SU-DHL-6 (cell line): ENCODE measurements at regions not wholly inside any gene's neighbourhood (a gene's known extent, or its start where the extent isn't known, plus 50 kb on each side); places are given as distances from the start of the nearest gene placed in this dataset.

Experiments used
- H2AFZ ChIP-seq: fragments of 200-600 bp; sonication (generic); 2 replicates; pipeline ENCODE4 v1.6.1; 2014; ENCODE audit warnings: low read depth, mild to moderate bottlenecking, moderate library complexity, mixed read lengths, antibody characterized with exemption, low read length; ENCODE audit not compliant: severe bottlenecking
- H3F3A ChIP-seq: fragments of 200-600 bp; shearing (Covaris generic); 2 replicates; pipeline ENCODE4 v1.6.0; 2016; ENCODE audit warnings: antibody characterized with exemption, mild to moderate bottlenecking; ENCODE audit not compliant: insufficient read depth
- H3K27ac ChIP-seq: fragments of 200-600 bp; sonication (generic); 2 replicates; pipeline ENCODE4 v1.5.1; 2016; ENCODE audit warnings: low read depth, mild to moderate bottlenecking, low read length, moderate library complexity, mixed read lengths
- H3K27me3 ChIP-seq: fragments of 200-600 bp; sonication (generic), shearing (Covaris generic); 2 replicates; pipeline ENCODE4 v1.6.0; 2014; ENCODE audit warnings: mild to moderate bottlenecking, low read length
- H3K36me3 ChIP-seq: fragments of 200-600 bp; sonication (generic); 2 replicates; pipeline ENCODE4 v1.6.1; 2014; ENCODE audit warnings: mild to moderate bottlenecking, low read length, mixed read lengths
- H3K4me2 ChIP-seq: fragments of 300-600, 200-600 bp; shearing (Covaris generic), sonication (generic); 2 replicates; pipeline ENCODE4 v1.6.0; 2014; ENCODE audit warnings: low read length, low read depth, mild to moderate bottlenecking; ENCODE audit not compliant: poor library complexity, severe bottlenecking
- H3K4me3 ChIP-seq: fragments of 200-600 bp; sonication (generic); 2 replicates; pipeline ENCODE4 v1.5.1; 2014; ENCODE audit warnings: antibody characterized with exemption, low read length, mild to moderate bottlenecking, mixed read lengths; ENCODE audit not compliant: insufficient read depth, poor library complexity, severe bottlenecking
- H3K79me2 ChIP-seq: fragments of 200-600 bp; sonication (generic); 2 replicates; pipeline ENCODE4 v1.6.1; 2014; ENCODE audit warnings: mild to moderate bottlenecking, low read length, moderate library complexity; ENCODE audit not compliant: insufficient read depth
- H3K9ac ChIP-seq: fragments of 200-600 bp; sonication (generic); 2 replicates; pipeline ENCODE4 v1.7.0; 2014; ENCODE audit warnings: mild to moderate bottlenecking, low read length
- H3K9me2 ChIP-seq: fragments of 200-600 bp; sonication (generic); replicated peaks from 2 replicates; pipeline ENCODE4 v1.6.1; 2014; ENCODE audit warnings: low read length; ENCODE audit not compliant: insufficient read depth
- H3K9me3 ChIP-seq: fragments of 200-600 bp; sonication (generic); 2 replicates; pipeline ENCODE4 v1.6.1; 2014; ENCODE audit warnings: low read length, mixed read lengths; ENCODE audit not compliant: insufficient read depth
- H4K20me1 ChIP-seq: fragments of 200-600 bp; sonication (generic); 2 replicates; pipeline ENCODE4 v1.6.1; 2014; ENCODE audit warnings: low read depth, mild to moderate bottlenecking, antibody characterized with exemption, low read length, moderate library complexity, mixed read lengths
- CTCF ChIP-seq: fragments of 200-600 bp; sonication (generic); IDR thresholded peaks from one replicate; pipeline ENCODE4 v1.5.1; 2017; ENCODE audit warnings: antibody characterized with exemption, mild to moderate bottlenecking, low read length, moderate library complexity; ENCODE audit not compliant: insufficient read depth, poor library complexity, severe bottlenecking
- EZH2phosphoT487 ChIP-seq: fragments of 200-600 bp; sonication (generic), shearing (Covaris generic); conservative IDR thresholded peaks from 2 replicates; pipeline ENCODE4 v1.6.1; 2018; ENCODE audit warnings: mild to moderate bottlenecking, antibody characterized with exemption, low read length, moderate library complexity, mixed read lengths

- Histone ChIP-seq H3K27ac (no peak overlapping the region), H3K79me2 (no peaks in the 10 kb centered on the region)
Measured at GRCh38 chr3:16085410-16085809, 89.1 kb upstream of the GALNT15 start.

GRCh38 chr3:16085884-16086608 is 88.4 kb upstream of the GALNT15 start:
- Histone ChIP-seq H3K4me2 (no peak overlapping the region), H3K79me2 (no peaks in the 10 kb centered on the region), H3K27ac (no peak overlapping the region), H3K27me3 (no peaks in the 10 kb centered on the region), H3K9ac (no peak overlapping the region), H3K9me3 (peaks cover 4% of the 10 kb centered on the region; the same call in 1 of the 2 replicates), H4K20me1 (no peaks in the 10 kb centered on the region), H3F3A (no peaks in the 10 kb centered on the region), H2AFZ (no peak overlapping the region), H3K4me3 (no peak overlapping the region), H3K36me3 (no peaks in the 10 kb centered on the region), H3K9me2 (no peaks in the 10 kb centered on the region)
- TF ChIP-seq CTCF (no peak), EZH2phosphoT487 (no peak)

More at GRCh38 chr3:16085410-16085809, 89.1 kb upstream of the GALNT15 start:
- H3K4me3 ChIP-seq: no peak overlapping the region
- no peaks in the 10 kb centered on the region for H3K36me3 ChIP-seq
- H3K27me3 ChIP-seq: no peaks in the 10 kb centered on the region
- no peak overlapping the region for H3K4me2 ChIP-seq
- H3K9ac ChIP-seq: no peak overlapping the region
- no peak for TF ChIP-seq CTCF
- TF ChIP-seq EZH2phosphoT487: no peak
- H2AFZ ChIP-seq: no peak overlapping the region
- peaks cover 4% of the 10 kb centered on the region; the same call in 1 of the 2 replicates for H3K9me3 ChIP-seq
- H3F3A ChIP-seq: no peaks in the 10 kb centered on the region
- no peaks in the 10 kb centered on the region for H3K9me2 ChIP-seq
- H4K20me1 ChIP-seq: no peaks in the 10 kb centered on the region

- TF ChIP-seq EZH2phosphoT487: no peak
- H3K79me2 ChIP-seq: no peaks in the 10 kb centered on the region
- H3K27ac ChIP-seq: no peak overlapping the region
- no peak overlapping the region for H2AFZ ChIP-seq
- H4K20me1 ChIP-seq: no peaks in the 10 kb centered on the region
- H3K27me3 ChIP-seq: no peaks in the 10 kb centered on the region
- no peak overlapping the region for H3K9ac ChIP-seq
- no peaks in the 10 kb centered on the region for H3K9me3 ChIP-seq
- no peak overlapping the region for H3K4me2 ChIP-seq
- no peak overlapping the region for H3K4me3 ChIP-seq
- H3K36me3 ChIP-seq: no peaks in the 10 kb centered on the region
- H3F3A ChIP-seq: no peaks in the 10 kb centered on the region
- H3K9me2 ChIP-seq: no peaks in the 10 kb centered on the region
Measured at GRCh38 chr3:16086690-16087089, 87.8 kb upstream of the GALNT15 start.

DNA sequence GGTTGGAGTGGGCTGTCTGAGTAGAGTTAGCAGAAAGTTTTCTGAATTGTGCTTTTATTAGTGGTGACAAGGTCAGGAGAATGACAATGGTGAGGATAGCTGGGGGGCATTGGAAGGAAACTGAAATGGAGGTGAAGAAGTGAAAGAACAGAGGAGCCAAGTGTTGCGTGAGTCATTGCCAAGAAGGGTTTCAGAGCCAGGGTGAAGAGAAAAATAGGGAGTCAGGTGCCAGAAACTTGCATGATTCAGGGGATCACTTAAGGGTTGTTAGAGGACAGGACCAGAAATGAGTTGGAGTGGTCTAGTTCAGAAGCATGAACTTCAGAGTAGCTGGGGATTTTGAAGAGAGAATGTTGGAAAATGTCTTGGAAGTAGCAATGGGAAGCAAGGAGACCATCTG is 86.0 kb upstream of the GALNT15 start:
- no peaks in the 10 kb centered on the region for H3K36me3 ChIP-seq
- H3K27ac ChIP-seq: no peak overlapping the region
- no peak overlapping the region for H3K4me2 ChIP-seq
- H3K9me3 ChIP-seq: no peaks in the 10 kb centered on the region
- H3F3A ChIP-seq: no peaks in the 10 kb centered on the region
- no peak overlapping the region for H2AFZ ChIP-seq
- H3K27me3 ChIP-seq: no peaks in the 10 kb centered on the region
- no peaks in the 10 kb centered on the region for H3K79me2 ChIP-seq
- H4K20me1 ChIP-seq: no peaks in the 10 kb centered on the region
- TF ChIP-seq EZH2phosphoT487 (no peak), CTCF (no peak)
- no peaks in the 10 kb centered on the region for H3K9me2 ChIP-seq
- H3K4me3 ChIP-seq: no peak overlapping the region
- H3K9ac ChIP-seq: no peak overlapping the region
